Ureter (tissue), 1 donor: ENCODE measurements at regions not wholly inside any gene's neighbourhood (a gene's known extent, or its start where the extent isn't known, plus 50 kb on each side); places are given as distances from the start of the nearest gene placed in this dataset.
A peak's percentile ranks its signal among the peaks of the same experiment; 100 is the strongest.

Experiments used
- DNase-seq: peaks from one replicate; pipeline ENCODE4 v3.0.0-alpha.2; 2020; ENCODE audit warnings: low spot score
- donor health status: DM: yes; HTN: yes; CAD: no.

DNA sequence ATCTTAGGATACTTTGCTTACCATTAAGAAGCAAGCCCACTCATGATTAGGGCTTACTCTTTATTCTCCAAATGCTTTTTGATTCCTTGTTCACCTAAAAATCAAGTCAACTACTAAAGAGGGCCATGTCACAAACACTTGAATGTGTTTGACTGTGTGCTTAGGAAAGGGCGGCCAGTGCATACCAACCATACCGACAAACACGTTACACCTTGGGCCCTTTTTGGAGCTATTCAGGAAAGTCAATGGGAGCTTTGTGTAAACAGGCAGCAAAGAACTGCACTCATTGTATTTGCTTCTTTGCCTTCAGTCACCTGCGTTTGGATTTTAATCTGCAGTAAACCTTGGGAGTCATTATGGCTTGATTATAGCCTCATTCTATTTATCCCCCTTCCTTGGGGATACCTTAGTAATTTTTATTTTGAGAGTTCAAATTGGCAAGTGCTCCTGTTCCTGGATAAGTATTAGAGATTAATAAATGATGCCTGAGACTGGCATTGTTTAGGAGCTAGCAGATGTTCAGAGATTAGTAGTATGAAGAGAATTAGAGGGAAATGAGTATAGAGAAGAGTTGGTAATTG, 102.6 kb upstream of the HDGFL1 start:
- no peak for DNase-seq

GRCh38 chr6:22467645-22468044, 101.7 kb upstream of the HDGFL1 start:
- no peak for DNase-seq

GRCh38 chr6:22468256-22468965, 101.0 kb upstream of the HDGFL1 start:
- DNase-seq = no peak

DNA sequence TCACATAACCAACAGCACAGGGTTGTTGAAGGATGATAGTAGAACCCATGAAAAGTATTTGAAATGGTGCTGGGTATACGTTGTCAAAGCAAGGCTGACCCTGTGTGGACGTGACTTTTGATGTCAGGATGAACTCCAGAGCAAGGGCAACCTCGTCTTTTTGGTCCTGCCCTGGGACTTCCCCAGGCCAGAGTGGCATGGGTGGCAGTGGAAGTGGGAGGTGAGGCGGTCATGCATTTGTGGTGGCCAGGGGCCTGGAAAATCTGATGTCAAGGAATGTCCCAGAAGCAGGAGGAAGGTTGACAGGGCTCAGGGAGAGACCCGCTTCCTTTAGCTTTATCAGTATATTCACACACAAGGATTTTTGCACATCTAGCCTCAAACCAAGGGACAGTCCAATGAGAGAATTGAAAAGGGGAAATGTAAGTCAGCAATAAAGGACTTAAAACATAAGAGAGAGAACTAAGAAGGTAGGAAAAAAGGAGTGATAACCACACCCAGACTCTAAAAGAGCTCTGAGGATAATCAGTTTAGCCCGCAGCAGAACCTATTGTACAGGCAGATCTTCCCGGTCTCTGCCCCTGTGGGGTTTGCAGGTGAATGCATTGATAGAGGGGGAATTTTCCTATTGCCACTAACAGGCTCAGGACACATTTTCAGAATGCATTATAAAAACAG, 98.8 kb upstream of the HDGFL1 start:
- no peak for DNase-seq

DNA sequence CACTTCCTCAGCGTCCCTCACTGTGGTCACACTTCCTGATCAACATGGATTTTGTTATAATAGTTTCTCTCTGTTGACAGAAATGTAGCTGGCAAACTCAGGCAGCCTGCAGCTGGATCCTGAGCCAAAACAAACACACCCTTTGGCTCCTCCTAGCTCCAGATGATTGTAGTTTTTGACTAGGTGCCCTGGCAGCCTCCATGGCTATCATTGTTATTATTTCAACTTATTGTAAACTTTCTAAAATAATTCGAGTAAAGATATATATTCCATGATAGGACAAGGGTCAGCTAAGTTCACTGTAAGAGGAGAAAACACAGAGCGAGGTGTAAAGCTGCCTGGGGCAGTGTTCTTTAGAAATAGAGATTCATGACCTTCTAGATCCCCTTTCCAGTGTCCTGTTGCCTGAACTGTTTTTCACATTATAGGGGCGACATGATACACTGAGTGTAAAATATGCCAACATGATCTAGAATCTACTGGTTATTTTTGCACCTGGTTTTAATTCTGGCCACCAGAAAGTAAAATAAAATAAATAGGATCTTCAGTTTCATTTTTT, 98.2 kb upstream of the HDGFL1 start:
- DNase-seq = peak; percentile 71

- DNase-seq = no peak
These were observed 97.6 kb upstream of the HDGFL1 start for GRCh38 chr6:22471746-22472145.

DNA sequence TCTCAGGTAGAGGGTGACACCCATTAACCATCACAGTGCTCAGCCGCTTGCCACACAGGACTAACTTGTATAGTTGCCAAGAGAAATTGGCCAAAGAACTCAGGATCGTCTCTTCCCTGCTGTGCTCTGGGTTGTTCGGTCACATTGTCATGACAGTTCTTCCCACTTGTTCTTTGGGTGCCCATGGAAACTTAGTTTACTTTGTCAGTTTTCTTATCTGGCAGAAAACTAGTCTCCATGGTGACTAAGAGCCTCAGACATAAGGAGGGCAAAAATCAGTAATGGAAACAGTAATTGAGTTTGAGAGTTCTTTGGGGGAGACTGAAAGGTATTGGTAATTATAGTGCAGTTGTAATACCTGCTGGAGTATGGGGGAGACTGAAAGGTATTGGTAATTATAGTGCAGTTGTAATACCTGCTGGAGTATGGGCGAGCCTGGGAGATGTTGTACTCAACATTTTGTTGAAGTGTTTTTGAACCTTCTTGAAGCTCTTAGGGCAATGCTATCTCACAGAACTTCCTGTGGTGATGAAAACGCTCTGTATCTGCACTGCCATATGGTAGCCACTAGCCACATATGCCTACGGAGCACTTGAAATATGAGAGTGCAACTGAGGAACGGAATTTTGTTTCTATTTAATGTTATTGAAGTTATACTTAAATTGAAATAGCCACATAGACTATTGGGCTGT, 95.2 kb upstream of the HDGFL1 start:
- no peak for DNase-seq

GRCh38 chr6:22476811-22477390, 92.5 kb upstream of the HDGFL1 start:
- no peak for DNase-seq

DNA sequence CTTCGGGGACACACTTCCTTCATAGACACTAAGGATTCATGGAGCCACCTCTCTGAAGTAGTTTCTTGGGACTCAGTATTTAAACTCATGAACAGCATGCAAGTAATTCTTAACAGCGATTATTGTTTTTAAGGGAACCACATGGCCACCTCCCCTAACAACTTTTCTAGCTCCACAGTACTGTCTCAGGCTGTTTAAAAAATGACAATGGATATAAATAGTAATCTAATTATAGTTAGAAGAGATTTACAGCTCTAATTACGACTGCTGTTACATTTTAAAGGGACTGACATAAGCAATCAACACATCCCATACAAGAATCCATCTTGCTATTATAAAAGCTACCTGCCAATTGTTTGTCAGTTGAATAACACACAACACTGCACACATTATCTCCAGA, 72.1 kb upstream of the HDGFL1 start:
- no peak for DNase-seq

GRCh38 chr6:22499815-22500214, 69.6 kb upstream of the HDGFL1 start:
- DNase-seq = no peak

GRCh38 chr6:22506496-22506895, 62.9 kb upstream of the HDGFL1 start:
- no peak for DNase-seq

- DNase-seq = no peak
These were observed 56.5 kb upstream of the HDGFL1 start for GRCh38 chr6:22512686-22513427.

- no peak for DNase-seq
These were observed 55.7 kb upstream of the HDGFL1 start for GRCh38 chr6:22513667-22514066.

GRCh38 chr6:22519237-22519636, 50.1 kb upstream of the HDGFL1 start:
- no peak for DNase-seq
